ENCODE measurements at regions not wholly inside any gene's neighbourhood (a gene's known extent, or its start where the extent isn't known, plus 50 kb on each side); places are given as distances from the start of the nearest gene placed in this dataset.
"Not testable (repeated sequence)": the region's sequence is repeated elsewhere in the genome, so short reads cannot be mapped to it uniquely, and the experiment has no call there.

- no peak for DNase-seq
Observed at GRCh38 chr22:26769663-26770062, 112.3 kb downstream of the MIAT start.

- no peak for DNase-seq
Observed at GRCh38 chr22:26770624-26771023, 113.2 kb downstream of the MIAT start.

DNA sequence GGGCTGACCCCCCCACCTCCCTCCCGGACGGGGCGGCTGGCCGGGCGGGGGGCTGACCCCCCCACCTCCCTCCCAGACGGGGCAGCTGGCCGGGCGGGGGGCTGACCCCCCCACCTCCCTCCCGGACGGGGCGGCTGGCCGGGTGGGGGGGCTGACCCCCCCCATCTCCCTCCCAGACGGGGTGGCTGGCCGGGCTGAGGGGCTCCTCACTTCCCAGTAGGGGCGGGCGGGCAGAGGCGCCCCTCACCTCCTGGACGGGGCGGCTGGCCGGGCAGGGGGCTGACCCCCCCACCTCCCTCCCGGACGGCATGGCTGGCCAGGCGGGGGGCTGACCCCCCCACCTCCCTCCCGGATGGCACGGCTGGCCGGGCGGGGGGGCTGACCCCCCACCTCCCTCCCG lies 115.7 kb downstream of the MIAT start:
- not testable (repeated sequence) for DNase-seq

DNA sequence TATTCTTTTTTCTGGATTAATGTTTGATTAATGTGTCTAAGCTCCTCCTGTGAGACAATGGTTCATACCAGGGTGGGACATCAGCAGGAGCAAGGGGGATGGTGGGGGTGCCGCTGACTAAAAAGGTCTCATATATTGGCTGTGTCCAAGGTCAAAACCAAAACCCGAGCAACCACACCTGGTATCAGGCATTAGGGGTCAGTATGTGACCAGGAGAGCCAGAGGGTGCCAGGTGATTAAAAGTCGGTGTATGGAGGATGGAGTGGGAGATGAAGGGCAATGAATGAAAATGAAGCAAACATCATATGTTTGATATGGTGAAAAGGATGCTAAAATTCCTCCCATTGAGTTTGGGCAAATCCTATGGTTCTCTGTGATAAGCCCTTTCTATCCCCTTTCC lies 118.0 kb downstream of the MIAT start:
- no peak for DNase-seq

DNA sequence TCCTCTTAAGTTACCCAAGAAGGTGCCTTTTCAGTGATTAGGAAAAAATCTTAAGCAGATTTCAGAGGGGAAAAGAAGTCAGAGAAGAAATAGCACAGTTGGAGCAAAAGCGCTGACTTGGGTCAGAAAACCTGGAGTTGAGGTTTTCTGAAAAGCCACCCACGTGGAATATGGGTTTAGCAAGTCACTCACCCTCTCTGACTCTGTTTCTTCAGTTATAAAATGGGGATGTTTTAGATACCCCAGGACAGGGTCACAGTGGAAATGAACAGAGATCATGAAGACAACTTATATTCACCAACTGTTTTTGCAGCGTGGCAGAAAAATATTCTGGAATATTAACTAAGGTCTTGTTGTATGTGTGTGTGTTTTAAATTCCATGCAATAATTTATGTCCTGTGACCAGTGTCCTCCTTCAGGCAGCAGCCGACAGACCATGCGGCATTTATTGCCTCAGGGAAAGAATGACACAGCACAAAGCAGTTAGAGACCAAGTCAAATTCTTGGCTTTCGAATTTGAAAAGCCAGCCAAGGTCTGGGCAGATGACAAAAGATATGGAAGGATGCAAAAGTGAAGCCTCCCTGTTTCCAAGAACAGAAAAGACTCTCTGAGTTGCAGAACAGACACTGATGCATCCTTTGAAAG lies 119.9 kb downstream of the MIAT start:
- no peak for DNase-seq

DNA sequence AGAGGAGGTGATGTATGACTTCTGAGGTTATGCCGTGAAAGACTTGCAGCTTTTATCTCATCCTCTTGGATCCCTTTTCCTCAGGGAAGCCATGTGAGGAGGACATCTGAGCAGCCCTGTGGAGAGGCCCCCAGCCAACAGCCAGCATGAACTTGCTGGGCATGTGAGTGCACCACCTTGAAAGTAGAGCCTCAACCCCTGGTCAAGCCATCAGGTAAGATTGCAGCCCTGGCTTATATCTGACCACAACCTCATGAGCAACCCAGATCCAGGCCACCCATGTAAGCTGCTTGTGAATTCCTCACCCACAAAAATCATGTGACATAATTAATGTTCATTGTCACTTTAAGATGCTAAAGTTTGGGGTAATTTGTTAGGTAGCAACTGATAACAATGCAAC lies 121.0 kb downstream of the MIAT start:
- DNase-seq: no peak

DNA sequence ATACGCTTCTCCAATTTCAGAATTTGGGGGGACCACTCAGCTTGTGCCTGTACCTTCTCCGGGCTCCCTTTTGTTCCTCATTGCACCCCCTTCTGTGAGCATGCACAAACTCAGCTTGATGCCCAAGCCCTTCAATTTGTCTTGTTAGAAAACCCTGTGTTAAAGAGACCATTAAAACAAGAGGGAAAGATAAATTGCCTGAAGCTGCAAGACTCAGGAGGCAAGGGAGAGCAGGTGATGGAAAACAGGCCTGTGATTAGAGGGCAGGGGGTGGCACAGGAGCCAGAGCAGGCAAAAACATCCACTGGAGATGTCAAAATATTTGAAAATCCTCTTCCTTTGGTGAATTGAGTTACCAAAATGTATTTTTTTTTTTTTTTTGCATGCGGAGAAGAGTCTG lies 121.7 kb downstream of the MIAT start:
- no peak for DNase-seq

DNA sequence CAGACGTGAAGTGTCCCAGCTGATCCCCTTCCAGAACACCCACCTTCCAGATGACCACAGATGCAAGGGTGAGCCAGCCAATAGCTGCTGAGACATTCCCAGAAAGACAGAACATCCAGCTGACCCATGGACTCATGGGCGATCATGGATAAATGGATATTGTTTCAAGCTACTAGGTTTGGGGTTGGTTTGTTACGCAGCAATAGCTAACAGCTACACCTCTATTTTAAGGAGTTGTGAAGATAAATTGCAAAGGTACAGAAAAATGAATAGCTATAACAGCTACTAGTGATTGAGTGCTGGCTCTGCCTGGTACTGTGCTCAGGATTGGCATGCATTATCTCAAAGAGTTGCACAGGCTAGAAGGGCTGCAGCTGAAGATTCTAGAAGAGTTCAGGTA lies 122.5 kb downstream of the MIAT start:
- DNase-seq: no peak

GRCh38 chr22:26780521-26780920 lies 123.1 kb downstream of the MIAT start:
- DNase-seq: no peak

- DNase-seq: no peak
Observed at GRCh38 chr22:26781062-26781461, 123.7 kb downstream of the MIAT start.

- DNase-seq: no peak
Observed at GRCh38 chr22:26781596-26781995, 124.2 kb downstream of the MIAT start.

DNA sequence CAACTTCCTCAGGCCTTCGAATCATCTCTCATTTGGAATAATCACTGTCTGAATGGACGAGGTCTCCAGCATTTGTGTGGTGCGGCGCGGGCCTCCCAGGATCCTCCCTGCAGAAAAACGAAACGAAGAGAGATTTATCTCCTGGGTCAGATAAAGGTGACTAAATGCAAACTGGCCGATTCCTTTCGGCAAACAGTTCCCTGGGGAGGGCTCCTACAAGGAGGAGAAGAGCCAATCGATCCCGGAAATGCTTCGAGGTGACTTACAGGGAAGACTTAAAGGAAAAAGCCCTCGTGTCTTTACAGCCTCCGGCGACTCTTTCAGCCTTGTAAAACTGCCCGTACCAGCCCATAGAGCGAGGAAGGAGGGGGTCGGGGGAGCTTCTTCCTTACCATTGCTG lies 126.5 kb downstream of the MIAT start:
- DNase-seq: no peak

- no peak for DNase-seq
Observed at GRCh38 chr22:26784772-26785171, 127.4 kb downstream of the MIAT start.

- DNase-seq: no peak
Observed at GRCh38 chr22:26785932-26786331, 128.5 kb downstream of the MIAT start.

- no peak for DNase-seq
Observed at GRCh38 chr22:26786398-26786797, 129.0 kb downstream of the MIAT start.

GRCh38 chr22:26789951-26790350 lies 132.6 kb downstream of the MIAT start:
- no peak for DNase-seq

DNA sequence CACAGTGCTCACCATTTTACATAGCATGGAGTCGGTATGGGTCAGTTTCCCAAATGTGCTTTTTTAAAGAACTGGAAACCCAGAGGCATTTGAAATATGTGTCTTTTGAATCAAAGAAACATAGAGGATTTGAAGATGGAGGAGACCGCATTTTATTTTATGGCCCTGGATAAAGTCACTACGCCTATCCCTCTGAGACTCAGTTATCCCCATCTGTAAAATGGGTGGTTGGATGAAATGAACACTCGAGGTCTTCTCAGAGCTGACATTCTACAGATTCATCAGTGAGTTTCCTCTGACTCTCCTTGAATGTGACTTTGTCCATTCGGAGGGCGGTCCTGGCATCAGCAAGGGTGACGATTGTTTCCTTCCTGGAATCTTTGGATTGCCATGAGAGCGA lies 135.1 kb downstream of the MIAT start:
- DNase-seq: no peak

DNA sequence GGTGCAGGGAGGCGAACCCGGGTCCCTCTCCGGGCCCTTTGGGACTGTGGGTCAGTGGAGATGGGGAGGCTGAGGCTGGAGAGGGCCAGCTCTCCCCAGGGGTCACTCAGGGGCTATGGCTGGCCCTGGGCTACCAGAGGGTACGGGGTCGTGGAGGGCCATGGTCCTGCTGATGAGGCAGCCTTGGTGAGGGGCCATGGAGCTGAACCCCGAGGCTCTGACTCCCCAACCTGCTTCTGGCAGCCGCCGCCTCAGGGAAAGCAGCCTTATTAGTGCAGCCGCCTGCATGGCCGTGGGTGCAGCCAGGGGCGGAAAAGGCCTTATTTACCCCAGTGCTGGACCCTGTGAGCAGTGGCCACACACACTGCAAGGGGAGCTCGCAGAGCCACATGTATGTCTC lies 139.4 kb downstream of the MIAT start:
- DNase-seq: no peak

DNA sequence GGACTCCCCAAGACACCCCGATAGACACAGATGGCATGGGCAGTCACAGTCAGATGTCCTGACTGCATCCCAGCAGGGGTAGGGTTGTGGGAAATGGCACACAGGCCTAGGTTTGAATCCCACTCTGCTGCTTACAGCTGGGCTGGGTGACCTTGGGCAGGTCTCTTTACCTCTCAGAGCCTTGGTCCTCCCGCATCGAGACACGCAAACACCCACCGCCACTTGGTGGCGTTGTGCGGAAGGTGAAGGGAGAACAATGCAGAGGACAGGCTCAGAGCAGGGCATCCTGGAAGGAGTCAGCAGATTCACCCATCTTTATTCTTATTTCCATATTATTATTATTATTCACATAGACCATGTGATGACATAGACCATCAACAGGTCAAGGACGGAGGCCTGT lies 140.5 kb downstream of the MIAT start:
- DNase-seq: no peak

GRCh38 chr22:26798462-26799065 lies 141.2 kb downstream of the MIAT start:
- no peak for DNase-seq

- DNase-seq: no peak
Observed at GRCh38 chr22:26800858-26801257, 143.5 kb downstream of the MIAT start.

GRCh38 chr22:26801449-26801848 lies 144.1 kb downstream of the MIAT start:
- DNase-seq: no peak

DNA sequence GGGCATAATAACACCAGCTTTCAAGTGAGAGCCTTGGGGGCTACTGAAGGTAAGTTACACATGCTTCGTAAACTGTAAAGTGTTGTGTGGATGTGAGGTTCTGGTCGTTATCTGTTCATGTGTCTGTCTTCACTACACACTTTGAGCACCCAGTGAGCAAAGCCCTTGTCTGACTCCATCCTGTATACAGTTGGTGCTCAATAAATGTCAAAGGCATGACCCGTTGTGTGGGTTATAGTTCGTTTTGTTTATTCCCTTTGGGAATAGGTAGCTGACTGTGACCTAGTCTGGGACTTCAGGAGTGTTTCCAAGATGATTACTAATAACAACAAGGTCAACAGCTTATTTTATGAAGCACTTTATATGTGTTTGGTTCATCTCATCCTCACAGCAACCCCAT lies 146.9 kb downstream of the MIAT start:
- DNase-seq: no peak

DNA sequence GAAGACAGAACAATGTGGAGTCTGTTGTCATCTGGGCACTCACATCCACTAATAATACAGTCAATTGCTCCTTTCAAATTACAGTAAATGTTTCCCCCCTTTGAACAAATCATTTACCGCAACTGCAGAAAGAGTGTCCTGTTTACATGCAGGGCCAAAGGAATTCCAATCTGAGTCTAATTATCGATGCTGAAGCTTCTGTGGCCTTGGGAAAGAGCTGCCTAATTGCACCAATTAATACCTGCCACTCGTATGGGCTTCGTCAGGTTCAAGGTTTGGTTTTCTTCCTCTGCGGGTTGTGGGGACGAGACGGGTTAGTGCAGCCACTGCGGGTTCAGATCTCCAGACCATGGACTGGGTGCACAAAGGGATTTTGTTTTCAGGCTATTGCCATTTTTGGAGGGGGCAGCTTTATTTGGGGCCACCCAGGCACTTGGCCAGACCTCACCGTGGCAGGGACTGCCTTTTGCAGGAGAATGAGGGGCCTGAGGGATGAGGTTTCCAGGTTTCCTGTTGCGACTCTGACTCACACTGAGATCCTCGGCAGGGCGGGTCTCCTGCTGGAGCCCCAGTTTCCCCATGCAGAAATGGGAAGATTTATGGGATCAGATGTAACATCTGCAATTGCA lies 147.6 kb downstream of the MIAT start:
- no peak for DNase-seq

Measured in femur (tissue), 1 donor.